ENCODE measurements at regions not wholly inside any gene's neighbourhood (a gene's known extent, or its start where the extent isn't known, plus 50 kb on each side); places are given as distances from the start of the nearest gene placed in this dataset.

- TF ChIP-seq, protein P1, sequence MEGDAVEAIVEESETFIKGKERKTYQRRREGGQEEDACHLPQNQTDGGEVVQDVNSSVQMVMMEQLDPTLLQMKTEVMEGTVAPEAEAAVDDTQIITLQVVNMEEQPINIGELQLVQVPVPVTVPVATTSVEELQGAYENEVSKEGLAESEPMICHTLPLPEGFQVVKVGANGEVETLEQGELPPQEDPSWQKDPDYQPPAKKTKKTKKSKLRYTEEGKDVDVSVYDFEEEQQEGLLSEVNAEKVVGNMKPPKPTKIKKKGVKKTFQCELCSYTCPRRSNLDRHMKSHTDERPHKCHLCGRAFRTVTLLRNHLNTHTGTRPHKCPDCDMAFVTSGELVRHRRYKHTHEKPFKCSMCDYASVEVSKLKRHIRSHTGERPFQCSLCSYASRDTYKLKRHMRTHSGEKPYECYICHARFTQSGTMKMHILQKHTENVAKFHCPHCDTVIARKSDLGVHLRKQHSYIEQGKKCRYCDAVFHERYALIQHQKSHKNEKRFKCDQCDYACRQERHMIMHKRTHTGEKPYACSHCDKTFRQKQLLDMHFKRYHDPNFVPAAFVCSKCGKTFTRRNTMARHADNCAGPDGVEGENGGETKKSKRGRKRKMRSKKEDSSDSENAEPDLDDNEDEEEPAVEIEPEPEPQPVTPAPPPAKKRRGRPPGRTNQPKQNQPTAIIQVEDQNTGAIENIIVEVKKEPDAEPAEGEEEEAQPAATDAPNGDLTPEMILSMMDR (IDR thresholded peaks at IDR 0.05) = no peak
- no peak for TF ChIP-seq POLR2A (IDR thresholded peaks at IDR 0.05)
- TF ChIP-seq EP300 (IDR thresholded peaks at IDR 0.05) = no peak
Observed at GRCh38 chr6:71134929-71135642, 153.5 kb upstream of the OGFRL1 start.

All from tibial nerve (tissue), 4 donors.